Lower leg skin (tissue), 4 donors: ENCODE measurements at regions not wholly inside any gene's neighbourhood (a gene's known extent, or its start where the extent isn't known, plus 50 kb on each side); places are given as distances from the start of the nearest gene placed in this dataset.

Source experiments
- DNase-seq, 2 donors: peaks; one replicate each; pipeline ENCODE4 v3.0.0-alpha.2; 2019; ENCODE audit warnings: low spot score in 2 of 2
- H3K4me3 ChIP-seq: fragments of 200-600 bp; sonication (generic); 2 replicates; pipeline ENCODE4 v1.5.1; 2017; ENCODE audit warnings: mild to moderate bottlenecking, low read depth; ENCODE audit not compliant: poor library complexity, severe bottlenecking
- CTCF ChIP-seq, 3 donors: fragments of 450-650 bp; IDR thresholded peaks; one replicate each; pipeline ENCODE4 v1.5.1; 2016; ENCODE audit warnings: antibody characterized with exemption in 3 of 3, mild to moderate bottlenecking in 3 of 3, moderate library complexity in 2 of 3
- POLR2A ChIP-seq, 2 donors: fragments of 450-650 bp; IDR thresholded peaks; one replicate each; pipeline ENCODE4 v1.6.1; 2016 to 2017; ENCODE audit warnings: antibody characterized with exemption in 2 of 2, mild to moderate bottlenecking in 1 of 2, moderate library complexity in 1 of 2
- WGBS, 2 donors: methylation state at CpG; one replicate each; pipeline ENCODE4 v1.1.5; 2018; 5-methylcytosine and 5-hydroxymethylcytosine counted together
- intact Hi-C: fragments of 100-400 bp; cut with DNase I; formaldehyde crosslinking; loops from one replicate; pipeline ENCODE4 v1.15.0; 2023; ENCODE audit warnings: low total_unique reads

GRCh38 chr18:45517181-45517741, 98.0 kb upstream of the SLC14A2 start:
- DNase-seq: peak in 1 of 2 donors; percentile 48
- intact Hi-C loops: no loop called here
- 53% methylated on average over 11 of the region's 11 CpGs for WGBS, 2 donors
- H3K4me3 ChIP-seq: no peak overlapping the region
- TF ChIP-seq CTCF (IDR thresholded peaks at IDR 0.05) (no peak), POLR2A (IDR thresholded peaks at IDR 0.05) (no peak)

DNA sequence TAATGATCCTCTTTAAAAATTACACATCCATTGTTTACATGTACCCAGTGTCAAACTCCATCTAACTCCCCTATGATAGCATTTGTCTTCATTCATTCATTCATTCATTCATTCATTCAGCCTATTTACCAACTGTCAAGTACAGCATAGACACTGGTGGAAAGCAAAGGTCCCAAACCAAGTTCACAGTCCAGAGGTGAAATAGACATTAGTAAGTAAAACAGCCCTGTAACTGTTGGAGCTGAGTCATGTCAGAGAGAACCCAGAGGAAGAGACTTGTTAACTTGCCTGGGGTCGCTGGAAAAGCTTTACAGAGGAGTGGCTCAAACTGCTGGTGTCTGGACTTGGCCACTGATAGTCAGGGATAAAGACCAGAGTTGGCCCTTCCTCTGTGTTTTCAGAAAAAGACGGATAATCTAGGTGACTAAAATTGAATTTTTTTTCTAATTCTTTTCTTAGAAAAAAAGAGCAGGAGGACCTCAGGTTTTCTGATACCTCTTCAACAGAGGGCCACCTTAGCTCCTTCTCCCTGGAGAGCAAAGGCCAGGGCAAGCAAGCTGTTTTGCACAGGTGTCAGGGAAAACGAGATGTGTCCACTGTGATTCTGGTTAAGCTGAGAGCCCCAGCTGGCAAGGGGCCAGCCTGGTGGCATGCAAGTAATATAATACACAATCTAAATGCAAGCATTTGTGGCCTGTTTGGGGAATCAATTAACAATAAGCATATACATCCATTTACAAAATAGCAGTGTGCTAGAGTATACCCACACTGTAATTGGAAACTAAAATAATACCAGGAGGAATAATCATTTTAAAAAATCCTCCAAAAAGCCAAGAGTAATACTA, 96.7 kb upstream of the SLC14A2 start:
- WGBS, 2 donors: 45 to 57% methylated on average over 3 of the region's 3 CpGs
- no peak for TF ChIP-seq POLR2A (IDR thresholded peaks at IDR 0.05)
- TF ChIP-seq CTCF (IDR thresholded peaks at IDR 0.05): no peak
- DNase-seq: no peak
- H3K4me3 ChIP-seq: no peak overlapping the region
- intact Hi-C loops: no loop called here

GRCh38 chr18:45519411-45520280, 95.6 kb upstream of the SLC14A2 start:
- no peak overlapping the region for H3K4me3 ChIP-seq
- intact Hi-C loops: no loop called here
- TF ChIP-seq CTCF (IDR thresholded peaks at IDR 0.05) (no peak), POLR2A (IDR thresholded peaks at IDR 0.05) (no peak)
- WGBS, 2 donors: 67 to 71% methylated on average over 7 of the region's 7 CpGs
- no peak for DNase-seq

DNA sequence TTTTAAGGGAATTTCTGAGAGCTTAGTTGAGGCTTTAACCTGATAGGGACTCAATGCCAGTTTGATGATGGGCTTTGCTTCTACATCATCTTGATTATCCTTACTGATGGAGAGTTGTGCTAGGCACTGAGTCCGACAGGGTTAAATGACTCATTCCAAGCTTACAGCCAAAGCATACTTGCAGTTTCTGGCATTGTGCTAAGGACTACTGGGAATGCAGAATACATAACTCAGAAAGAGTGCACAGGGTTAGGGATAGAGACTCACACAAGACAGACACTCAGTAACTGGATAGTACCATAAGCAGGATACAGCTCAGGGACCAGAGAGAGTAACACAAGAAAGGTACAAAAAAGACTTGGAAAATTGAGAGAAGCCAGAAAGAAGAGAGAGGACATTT, 94.1 kb upstream of the SLC14A2 start:
- intact Hi-C loops: no loop called here
- 22 to 57% methylated on average over 1 of the region's 1 CpG for WGBS, 2 donors
- TF ChIP-seq POLR2A (IDR thresholded peaks at IDR 0.05) (no peak), CTCF (IDR thresholded peaks at IDR 0.05) (no peak)
- H3K4me3 ChIP-seq: no peak overlapping the region
- no peak for DNase-seq

GRCh38 chr18:45521777-45522176, 93.5 kb upstream of the SLC14A2 start:
- intact Hi-C loops: no loop called here
- no peak for DNase-seq
- TF ChIP-seq CTCF (IDR thresholded peaks at IDR 0.05) (no peak), POLR2A (IDR thresholded peaks at IDR 0.05) (no peak)
- no peak overlapping the region for H3K4me3 ChIP-seq
- WGBS, 2 donors: 33 to 38% methylated on average over 3 of the region's 3 CpGs
